ENCODE measurements at regions not wholly inside any gene's neighbourhood (a gene's known extent, or its start where the extent isn't known, plus 50 kb on each side); places are given as distances from the start of the nearest gene placed in this dataset.
"Not testable (repeated sequence)": the region's sequence is repeated elsewhere in the genome, so short reads cannot be mapped to it uniquely, and the experiment has no call there.

- DNase-seq: no peak
Measured at GRCh38 chr21:28391938-28392849, 600.5 kb downstream of the LTN1 start.

- DNase-seq: no peak
Measured at GRCh38 chr21:28387220-28387619, 605.5 kb downstream of the LTN1 start.

GRCh38 chr21:28385845-28386244, 606.8 kb downstream of the LTN1 start:
- no peak for DNase-seq

- DNase-seq: not testable (repeated sequence)
Measured at GRCh38 chr21:28381000-28381745, 611.5 kb downstream of the LTN1 start.

GRCh38 chr21:28380241-28380640, 612.4 kb downstream of the LTN1 start:
- DNase-seq: no peak

- DNase-seq: no peak
Measured at GRCh38 chr21:28378026-28378425, 614.7 kb downstream of the LTN1 start.

- no peak for DNase-seq
Measured at GRCh38 chr21:28375708-28376385, 616.8 kb downstream of the LTN1 start.

- DNase-seq: no peak
Measured at GRCh38 chr21:28374881-28375280, 617.8 kb downstream of the LTN1 start.

GRCh38 chr21:28371713-28372112, 621.0 kb downstream of the LTN1 start:
- DNase-seq: no peak

GRCh38 chr21:28359300-28359699, 633.4 kb downstream of the LTN1 start:
- DNase-seq: no peak

GRCh38 chr21:28358702-28359101, 634.0 kb downstream of the LTN1 start:
- no peak for DNase-seq

- DNase-seq: no peak
Measured at GRCh38 chr21:28358170-28358569, 634.5 kb downstream of the LTN1 start.

- DNase-seq: no peak
Measured at GRCh38 chr21:28357743-28358142, 634.9 kb downstream of the LTN1 start.

GRCh38 chr21:28356422-28356821, 636.3 kb downstream of the LTN1 start:
- no peak for DNase-seq

GRCh38 chr21:28345934-28346333, 646.7 kb downstream of the LTN1 start:
- DNase-seq: no peak

GRCh38 chr21:28344985-28345384, 647.7 kb downstream of the LTN1 start:
- no peak for DNase-seq

- DNase-seq: no peak
Measured at GRCh38 chr21:28342212-28342810, 650.4 kb downstream of the LTN1 start.

- DNase-seq: no peak
Measured at GRCh38 chr21:28339403-28339802, 653.3 kb downstream of the LTN1 start.

- DNase-seq: no peak
Measured at GRCh38 chr21:28338701-28339305, 653.9 kb downstream of the LTN1 start.

- no peak for DNase-seq
Measured at GRCh38 chr21:28337315-28337714, 655.4 kb downstream of the LTN1 start.

- DNase-seq: no peak
Measured at GRCh38 chr21:28336314-28336713, 656.4 kb downstream of the LTN1 start.

GRCh38 chr21:28334407-28334806, 658.3 kb downstream of the LTN1 start:
- DNase-seq: no peak

All from CD4-positive, alpha-beta T cell treated with Interleukin-12 subunit alpha and Interleukin-12 subunit beta, for 1 hour (primary cell).